Loucy (cell line): ENCODE measurements at regions not wholly inside any gene's neighbourhood (a gene's known extent, or its start where the extent isn't known, plus 50 kb on each side); places are given as distances from the start of the nearest gene placed in this dataset.

ENCODE experiments used
- H2AFZ ChIP-seq: fragments of 200-600 bp; sonication (generic); 2 replicates; pipeline ENCODE4 v1.6.0; 2016; ENCODE audit warnings: antibody characterized with exemption, mild to moderate bottlenecking, low read length, moderate library complexity
- H3F3A ChIP-seq: fragments of 200-600 bp; 2 replicates; pipeline ENCODE4 v1.6.0; 2016; ENCODE audit warnings: antibody characterized with exemption, low read depth, mild to moderate bottlenecking
- H3K27me3 ChIP-seq: fragments of 200-600 bp; sonication (generic); 2 replicates; pipeline ENCODE4 v1.6.1; 2014; ENCODE audit warnings: low read length, mild to moderate bottlenecking; ENCODE audit not compliant: insufficient read depth, poor library complexity, severe bottlenecking
- H3K36me3 ChIP-seq: fragments of 200-600 bp; sonication (generic); 2 replicates; pipeline ENCODE4 v1.6.1; 2016; ENCODE audit warnings: low read length; ENCODE audit not compliant: insufficient read depth
- H3K4me1 ChIP-seq: fragments of 200-600 bp; sonication (generic); 2 replicates; pipeline ENCODE4 v1.5.1; 2014; ENCODE audit warnings: low read length, mild to moderate bottlenecking; ENCODE audit not compliant: insufficient read depth, poor library complexity, severe bottlenecking
- H3K4me2 ChIP-seq: fragments of 200-600 bp; sonication (generic); 2 replicates; pipeline ENCODE4 v1.6.0; 2014; ENCODE audit warnings: antibody characterized with exemption, low read length, low read depth, mild to moderate bottlenecking; ENCODE audit not compliant: poor library complexity, severe bottlenecking
- H3K4me3 ChIP-seq: fragments of 200-600 bp; sonication (generic); 2 replicates; pipeline ENCODE4 v1.5.1; 2014; ENCODE audit warnings: low read length, mild to moderate bottlenecking, mixed read lengths; ENCODE audit not compliant: poor library complexity, severe bottlenecking
- H3K79me2 ChIP-seq: fragments of 200-600 bp; sonication (generic); 2 replicates; pipeline ENCODE4 v1.6.1; 2014; ENCODE audit warnings: low read length; ENCODE audit not compliant: insufficient read depth
- H3K9ac ChIP-seq: fragments of 200-600 bp; sonication (generic); 2 replicates; pipeline ENCODE4 v1.6.0; 2014; ENCODE audit warnings: mild to moderate bottlenecking, low read depth, low read length, moderate library complexity; ENCODE audit not compliant: poor library complexity, severe bottlenecking
- H3K9me2 ChIP-seq: fragments of 200-600 bp; sonication (generic); replicated peaks from 2 replicates; pipeline ENCODE4 v1.6.1; 2016; ENCODE audit warnings: low read depth, low read length, mixed read lengths
- H3K9me3 ChIP-seq: fragments of 200-600 bp; sonication (generic); 2 replicates; pipeline ENCODE4 v1.6.1; 2014; ENCODE audit warnings: mild to moderate bottlenecking, antibody characterized with exemption, low read length, low read depth; ENCODE audit not compliant: insufficient read depth
- H4K20me1 ChIP-seq: fragments of 200-600 bp; sonication (generic); 2 replicates; pipeline ENCODE4 v1.6.0; 2014; ENCODE audit warnings: antibody characterized with exemption, low read length, mild to moderate bottlenecking; ENCODE audit not compliant: insufficient read depth, poor library complexity, severe bottlenecking
- EZH2phosphoT487 ChIP-seq: fragments of 200-600 bp; IDR thresholded peaks from 2 replicates; pipeline ENCODE4 v1.6.1; 2018; ENCODE audit warnings: antibody characterized with exemption, mild to moderate bottlenecking, moderate library complexity, borderline replicate concordance
- TF ChIP-seq, protein P1 (sequence below): fragments of 200-600 bp; sonication (generic); conservative IDR thresholded peaks from 2 replicates; pipeline ENCODE4 v1.5.1; 2014; ENCODE audit warnings: mild to moderate bottlenecking, antibody characterized with exemption, low read length

DNA sequence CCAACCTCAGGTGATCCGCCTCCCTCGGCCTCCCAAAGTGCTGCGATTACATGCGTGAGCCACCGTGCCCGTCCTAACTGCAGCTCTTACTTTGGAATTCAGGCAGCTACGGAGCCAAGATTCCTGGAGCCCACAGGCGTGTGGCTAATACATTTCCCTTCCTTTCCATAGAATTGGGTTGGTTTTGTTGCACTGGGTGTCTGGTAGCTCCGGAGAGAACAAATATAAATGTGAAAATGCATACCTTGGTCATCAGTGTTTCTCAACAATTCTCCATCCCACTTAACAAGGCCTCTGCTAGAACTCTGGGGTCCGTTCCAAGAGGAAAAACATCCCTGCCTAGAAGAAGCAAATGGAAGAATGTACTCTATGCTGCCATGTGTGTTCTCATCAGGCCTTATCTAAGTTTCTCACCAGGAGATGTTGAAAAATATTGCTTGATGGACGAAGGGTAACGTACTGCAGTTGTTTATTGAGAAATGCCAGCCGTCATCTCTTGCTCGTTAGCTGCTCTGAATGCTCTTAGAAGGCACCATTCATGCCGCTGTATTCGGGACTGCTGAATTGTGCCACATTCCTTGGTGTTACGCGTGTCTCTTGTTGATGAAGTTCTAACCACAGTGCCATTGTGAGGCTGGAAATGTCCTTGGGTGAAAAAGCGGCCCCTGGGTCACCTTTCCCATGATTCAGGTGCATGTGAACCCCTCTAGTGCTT lies 50.5 kb upstream of the CD99 start:
- TF ChIP-seq, protein P1, sequence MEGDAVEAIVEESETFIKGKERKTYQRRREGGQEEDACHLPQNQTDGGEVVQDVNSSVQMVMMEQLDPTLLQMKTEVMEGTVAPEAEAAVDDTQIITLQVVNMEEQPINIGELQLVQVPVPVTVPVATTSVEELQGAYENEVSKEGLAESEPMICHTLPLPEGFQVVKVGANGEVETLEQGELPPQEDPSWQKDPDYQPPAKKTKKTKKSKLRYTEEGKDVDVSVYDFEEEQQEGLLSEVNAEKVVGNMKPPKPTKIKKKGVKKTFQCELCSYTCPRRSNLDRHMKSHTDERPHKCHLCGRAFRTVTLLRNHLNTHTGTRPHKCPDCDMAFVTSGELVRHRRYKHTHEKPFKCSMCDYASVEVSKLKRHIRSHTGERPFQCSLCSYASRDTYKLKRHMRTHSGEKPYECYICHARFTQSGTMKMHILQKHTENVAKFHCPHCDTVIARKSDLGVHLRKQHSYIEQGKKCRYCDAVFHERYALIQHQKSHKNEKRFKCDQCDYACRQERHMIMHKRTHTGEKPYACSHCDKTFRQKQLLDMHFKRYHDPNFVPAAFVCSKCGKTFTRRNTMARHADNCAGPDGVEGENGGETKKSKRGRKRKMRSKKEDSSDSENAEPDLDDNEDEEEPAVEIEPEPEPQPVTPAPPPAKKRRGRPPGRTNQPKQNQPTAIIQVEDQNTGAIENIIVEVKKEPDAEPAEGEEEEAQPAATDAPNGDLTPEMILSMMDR = no peak
- no peak for TF ChIP-seq EZH2phosphoT487
- H3K4me2 ChIP-seq = no peak overlapping the region
- no peaks in the 10 kb centered on the region for H4K20me1 ChIP-seq
- no peaks in the 10 kb centered on the region for H3F3A ChIP-seq
- no peaks in the 10 kb centered on the region for H3K9me3 ChIP-seq
- no peaks in the 10 kb centered on the region for H3K79me2 ChIP-seq
- no peaks in the 10 kb centered on the region for H3K27me3 ChIP-seq
- H3K36me3 ChIP-seq = peaks cover 7% of the 10 kb centered on the region; the same call in 1 of the 2 replicates
- H3K9ac ChIP-seq = no peak overlapping the region
- no peaks in the 10 kb centered on the region for H3K9me2 ChIP-seq
- no peak overlapping the region for H3K4me3 ChIP-seq
- no peaks in the 10 kb centered on the region for H3K4me1 ChIP-seq
- no peak overlapping the region for H2AFZ ChIP-seq

DNA sequence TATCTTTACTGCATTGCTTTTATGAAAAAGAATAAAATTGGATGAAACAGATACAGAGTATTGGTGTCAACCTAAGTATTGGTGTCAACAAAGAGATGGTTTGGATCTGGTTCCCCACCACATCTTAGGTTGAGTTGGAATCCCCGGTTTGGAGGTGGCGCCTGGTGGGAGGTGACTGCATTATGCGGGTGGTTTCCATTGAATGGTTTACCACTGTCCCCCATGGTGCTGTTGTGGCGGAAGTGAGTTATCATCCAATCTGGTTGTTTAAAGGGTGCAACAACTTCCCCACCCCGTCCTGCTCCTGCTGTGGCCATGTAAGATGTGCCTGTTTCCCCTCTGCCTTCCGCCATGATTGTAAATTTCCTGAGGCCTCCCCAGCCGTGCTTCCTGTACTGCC lies 52.8 kb upstream of the CD99 start:
- H3K79me2 ChIP-seq = no peaks in the 10 kb centered on the region
- H3K36me3 ChIP-seq = peaks cover 7% of the 10 kb centered on the region; the same call in 1 of the 2 replicates
- no peaks in the 10 kb centered on the region for H3K9me3 ChIP-seq
- no peaks in the 10 kb centered on the region for H3K9me2 ChIP-seq
- no peak overlapping the region for H3K9ac ChIP-seq
- no peak overlapping the region for H3K4me3 ChIP-seq
- no peaks in the 10 kb centered on the region for H4K20me1 ChIP-seq
- no peak for TF ChIP-seq EZH2phosphoT487
- TF ChIP-seq, protein P1 = no peak
- H3K4me1 ChIP-seq = no peaks in the 10 kb centered on the region
- no peaks in the 10 kb centered on the region for H3F3A ChIP-seq
- H2AFZ ChIP-seq = no peak overlapping the region
- no peaks in the 10 kb centered on the region for H3K27me3 ChIP-seq
- H3K4me2 ChIP-seq = no peak overlapping the region

DNA sequence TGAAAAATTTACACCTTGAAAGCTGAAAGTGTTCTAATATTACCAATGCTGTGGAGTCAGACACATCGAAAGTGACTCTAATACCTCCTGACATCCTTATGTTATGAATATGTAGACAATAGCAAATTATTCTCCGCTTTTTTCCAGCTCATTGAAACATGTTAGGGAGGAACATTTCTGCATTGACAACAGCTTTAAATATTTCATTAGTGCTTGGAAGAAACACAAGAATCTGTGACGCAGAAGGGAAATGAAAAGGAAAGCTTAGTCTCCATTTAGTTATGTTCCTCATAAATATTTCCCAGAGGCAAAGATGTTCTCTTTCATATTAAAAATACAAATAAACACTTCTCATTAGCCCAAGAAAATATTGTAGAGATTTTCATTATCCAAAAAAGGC lies 55.8 kb upstream of the CD99 start:
- no peak overlapping the region for H3K4me3 ChIP-seq
- H4K20me1 ChIP-seq = no peaks in the 10 kb centered on the region
- no peak overlapping the region for H2AFZ ChIP-seq
- no peaks in the 10 kb centered on the region for H3K9me2 ChIP-seq
- H3K27me3 ChIP-seq = no peaks in the 10 kb centered on the region
- H3K36me3 ChIP-seq = peaks cover 7% of the 10 kb centered on the region; the same call in 1 of the 2 replicates
- H3K4me1 ChIP-seq = no peaks in the 10 kb centered on the region
- no peak overlapping the region for H3K9ac ChIP-seq
- no peaks in the 10 kb centered on the region for H3K79me2 ChIP-seq
- no peaks in the 10 kb centered on the region; the same call in 1 of the 2 replicates for H3K9me3 ChIP-seq
- TF ChIP-seq, protein P1 = no peak
- TF ChIP-seq EZH2phosphoT487 = no peak
- no peak overlapping the region for H3K4me2 ChIP-seq
- H3F3A ChIP-seq = no peaks in the 10 kb centered on the region
